HG03571 (cell line): ENCODE measurements at regions not wholly inside any gene's neighbourhood (a gene's known extent, or its start where the extent isn't known, plus 50 kb on each side); places are given as distances from the start of the nearest gene placed in this dataset.

Experiments used
- ATAC-seq: cut with Tn5 transposase; IDR thresholded peaks from one replicate; pipeline ENCODE4 v1.9.1; 2021; ENCODE audit not compliant: unreplicated experiment

DNA sequence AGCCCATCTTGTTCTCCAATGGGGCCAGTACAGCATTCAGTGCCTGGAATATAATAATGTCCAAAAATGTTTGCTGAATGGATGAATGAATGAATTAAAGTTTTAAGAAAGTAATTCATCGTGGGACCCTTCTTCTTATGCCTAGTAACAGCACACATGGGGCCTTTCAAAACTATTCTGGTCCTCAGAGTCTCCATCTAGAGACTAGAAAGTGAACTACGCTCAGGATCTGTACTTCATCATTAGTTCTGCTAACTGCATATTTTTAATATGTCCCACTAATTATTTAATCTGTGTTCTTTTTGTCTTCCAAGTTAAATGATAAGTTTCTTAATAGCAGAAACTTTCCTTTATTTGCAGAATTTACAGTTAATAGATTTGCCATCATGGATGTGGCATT is 172.5 kb downstream of the SMAD2 start:
- ATAC-seq = no peak

DNA sequence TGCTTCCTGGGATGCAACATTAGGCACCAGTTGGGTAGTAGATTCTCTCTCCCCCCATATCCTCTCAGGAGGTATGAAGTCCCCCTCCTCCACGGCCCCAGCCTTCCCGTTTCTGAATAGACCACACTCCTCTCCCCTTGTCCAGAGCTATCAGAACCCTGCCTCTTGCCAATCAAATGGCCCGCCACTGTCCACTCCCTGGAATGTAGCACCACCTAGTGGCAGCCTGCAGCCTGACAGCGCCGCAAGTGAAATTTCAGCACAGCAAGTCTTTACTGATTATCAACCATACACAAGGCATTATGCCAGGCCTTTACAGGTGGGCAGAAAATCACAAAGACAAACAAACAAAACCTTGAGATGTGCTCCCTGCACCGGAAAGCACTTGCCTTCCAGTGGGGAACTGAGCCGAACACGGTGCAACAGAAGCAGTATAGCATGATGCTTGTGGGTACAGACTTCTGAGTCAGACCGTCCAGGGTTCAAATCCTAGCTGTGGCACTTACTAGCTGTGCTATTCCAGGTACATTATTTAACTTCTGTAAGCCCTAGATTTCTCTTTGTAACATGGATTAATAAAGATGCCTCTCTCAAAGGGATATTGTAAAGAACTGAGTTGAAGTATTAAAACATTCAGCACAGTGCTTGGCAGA is 174.0 kb downstream of the SMAD2 start:
- ATAC-seq = no peak

DNA sequence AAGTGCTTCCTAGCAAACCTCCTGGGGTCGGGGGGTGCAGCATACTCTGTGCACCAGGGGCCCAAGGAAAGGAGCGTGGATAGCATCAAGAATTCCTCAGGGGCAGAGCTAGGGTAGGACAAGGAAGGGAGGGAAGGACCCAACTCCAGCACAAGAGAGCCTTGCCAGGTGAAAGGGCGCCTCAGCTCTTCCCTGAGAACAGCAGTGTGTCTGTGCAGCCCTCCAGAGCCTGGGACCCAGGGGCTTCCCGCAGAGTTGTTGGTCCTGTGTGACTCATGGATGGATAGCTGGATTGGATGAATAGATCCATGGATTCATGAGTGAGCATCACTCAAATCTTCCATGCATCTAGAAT is 175.4 kb downstream of the SMAD2 start:
- ATAC-seq = no peak

DNA sequence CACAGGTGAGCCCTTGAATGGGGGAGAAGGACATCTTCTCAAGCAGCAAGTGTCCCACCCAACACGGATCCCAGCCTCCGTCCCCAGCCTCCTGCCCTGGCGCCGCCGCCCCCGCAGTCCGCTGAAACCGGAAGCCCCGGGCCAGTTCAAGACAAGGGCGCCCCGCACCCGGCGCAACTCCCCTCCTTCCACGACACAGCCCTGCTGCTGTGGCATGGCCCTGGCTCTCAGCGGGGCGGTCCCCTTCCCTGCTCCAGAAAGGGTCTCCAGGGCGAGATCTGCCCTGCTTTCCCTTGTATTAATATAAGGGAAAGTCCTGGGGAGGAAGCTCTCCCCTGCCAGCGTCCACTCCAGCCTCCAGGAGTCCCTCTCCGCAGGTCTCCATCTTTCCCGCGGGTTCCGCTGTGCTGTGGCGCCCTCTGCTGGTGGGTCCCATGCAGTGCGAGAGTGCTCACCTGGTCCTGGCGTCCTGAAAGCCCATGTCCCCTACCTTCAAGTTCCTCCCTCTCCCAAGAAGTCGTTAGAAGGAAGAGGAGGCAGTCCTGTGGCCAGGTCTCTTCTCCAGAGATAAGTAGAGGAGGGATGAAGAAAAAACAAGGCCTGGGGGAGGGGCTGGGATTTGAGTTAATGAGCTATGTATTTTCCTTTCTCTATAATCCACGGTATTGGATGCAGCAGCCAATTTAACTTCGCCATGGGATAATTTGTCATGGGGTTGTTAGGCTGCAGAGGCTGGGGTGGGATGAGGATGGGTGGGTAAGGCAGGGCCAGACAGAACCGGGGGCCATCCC is 176.0 kb downstream of the SMAD2 start:
- ATAC-seq = no peak

DNA sequence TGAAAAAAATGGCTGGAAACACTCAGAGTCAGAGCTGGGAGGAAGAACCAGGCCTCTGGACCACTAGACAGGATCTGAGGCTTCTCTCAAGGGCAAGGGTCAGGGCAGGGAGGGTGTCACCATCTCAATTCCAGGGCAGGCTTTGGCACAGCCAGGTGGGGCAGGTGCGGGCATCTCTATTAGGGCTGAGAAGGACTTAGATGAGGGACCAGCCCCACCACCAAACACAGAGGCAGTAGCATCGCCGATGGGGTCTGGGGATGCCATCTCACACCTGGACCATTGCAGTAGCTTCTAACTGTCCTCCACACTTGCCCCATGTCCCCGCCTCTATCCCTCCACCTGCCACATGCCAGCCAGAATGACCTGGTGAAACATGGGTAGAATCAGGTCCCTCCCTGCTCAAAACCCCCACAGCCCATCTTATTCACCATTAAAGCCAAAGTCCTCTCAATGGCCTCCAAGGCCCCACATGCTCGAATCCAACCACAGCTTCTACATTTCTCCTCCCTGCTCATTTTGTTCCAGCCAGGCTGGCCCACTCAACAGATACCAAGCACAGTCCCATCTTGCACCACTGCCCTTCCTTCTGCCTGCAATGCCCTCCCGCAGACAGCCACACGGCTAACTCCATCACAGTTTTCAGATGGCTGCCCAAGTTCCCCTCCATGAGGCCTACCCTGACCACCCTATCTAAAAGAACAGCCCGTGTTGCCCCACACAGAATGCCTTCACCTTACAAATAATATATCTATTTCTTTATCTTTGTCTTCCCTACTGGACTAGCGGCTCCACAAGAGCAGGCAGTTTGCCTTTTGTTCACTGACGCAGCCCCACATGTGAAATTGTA is 177.4 kb downstream of the SMAD2 start:
- ATAC-seq = no peak

DNA sequence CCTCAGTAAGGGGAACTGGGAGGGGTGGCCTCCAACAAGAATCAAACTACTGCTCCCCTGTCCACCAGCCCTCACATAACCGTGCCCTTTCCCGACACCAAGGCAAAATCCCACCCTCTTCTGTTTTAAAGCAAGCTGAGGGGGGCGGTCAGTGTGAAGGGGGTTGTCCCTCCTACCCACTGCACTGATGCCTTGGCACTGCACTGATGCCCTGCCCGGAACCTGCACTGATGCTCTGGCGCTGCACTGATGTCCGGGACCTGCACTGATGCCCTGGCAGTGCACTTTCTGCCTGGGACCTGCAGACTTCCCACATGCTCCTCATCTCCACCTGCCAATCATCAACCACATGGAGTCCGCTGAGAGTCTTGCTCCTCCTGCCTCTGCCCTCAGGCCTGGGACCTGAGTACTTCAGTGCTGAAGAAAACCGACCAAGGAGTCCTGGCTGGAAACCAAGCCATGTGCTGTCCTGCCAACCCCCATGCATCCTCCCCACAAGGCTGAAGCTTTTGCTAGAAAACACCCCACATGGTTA is 179.5 kb downstream of the SMAD2 start:
- no peak for ATAC-seq

DNA sequence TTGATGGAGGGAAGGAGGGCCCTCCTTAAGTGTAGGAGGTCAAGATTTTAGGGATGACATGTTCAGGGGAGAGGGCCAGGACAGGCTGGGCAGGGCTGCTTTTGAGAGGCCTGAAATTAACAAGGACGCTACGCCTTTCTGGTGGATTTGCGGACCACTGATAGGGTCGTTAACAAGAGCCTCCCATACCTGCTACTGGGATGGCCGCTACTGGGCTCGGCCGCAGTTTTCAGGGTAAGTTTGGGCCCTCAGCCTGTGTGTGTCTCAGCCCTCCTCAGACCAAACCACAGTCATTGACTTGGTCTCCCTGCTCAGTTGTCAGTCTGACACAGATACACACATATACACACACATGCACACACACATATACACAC is 180.9 kb downstream of the SMAD2 start:
- ATAC-seq = no peak

DNA sequence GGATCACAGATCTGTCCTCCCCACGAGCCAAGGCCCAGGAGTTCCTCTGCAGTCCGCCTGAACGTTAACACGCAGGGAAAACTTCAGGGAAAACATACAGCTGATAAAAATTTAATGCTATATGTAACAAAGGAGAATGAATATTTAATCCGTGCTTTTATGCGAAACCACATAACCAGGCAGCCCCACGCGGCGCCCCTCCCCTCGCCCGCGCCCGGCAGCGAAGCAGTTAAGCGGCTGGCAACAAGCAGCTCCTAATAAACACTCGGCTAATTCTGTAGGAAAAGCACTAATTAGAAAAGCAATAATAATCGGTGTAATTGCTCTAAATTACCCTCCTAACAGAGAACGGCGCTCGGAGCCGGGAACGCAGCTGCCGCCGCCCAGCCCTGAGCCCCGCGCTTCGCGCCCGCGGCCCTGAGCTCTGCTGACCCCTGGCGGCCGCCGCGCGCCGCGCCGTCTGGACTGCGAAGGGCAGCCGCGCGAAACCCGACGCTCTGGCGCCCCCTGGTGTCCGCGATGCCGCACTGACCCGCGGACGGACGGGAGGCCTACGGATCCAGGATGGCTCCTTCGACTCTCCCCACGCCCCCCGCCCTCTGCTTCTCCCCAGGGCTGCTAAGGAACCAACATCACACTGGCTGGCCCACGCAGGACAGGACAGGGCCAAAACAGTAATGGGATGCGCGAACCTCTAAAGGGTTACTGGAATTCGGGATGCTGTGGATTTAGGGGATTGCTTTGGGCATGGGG is 181.4 kb downstream of the SMAD2 start:
- peak; percentile 86 for ATAC-seq

DNA sequence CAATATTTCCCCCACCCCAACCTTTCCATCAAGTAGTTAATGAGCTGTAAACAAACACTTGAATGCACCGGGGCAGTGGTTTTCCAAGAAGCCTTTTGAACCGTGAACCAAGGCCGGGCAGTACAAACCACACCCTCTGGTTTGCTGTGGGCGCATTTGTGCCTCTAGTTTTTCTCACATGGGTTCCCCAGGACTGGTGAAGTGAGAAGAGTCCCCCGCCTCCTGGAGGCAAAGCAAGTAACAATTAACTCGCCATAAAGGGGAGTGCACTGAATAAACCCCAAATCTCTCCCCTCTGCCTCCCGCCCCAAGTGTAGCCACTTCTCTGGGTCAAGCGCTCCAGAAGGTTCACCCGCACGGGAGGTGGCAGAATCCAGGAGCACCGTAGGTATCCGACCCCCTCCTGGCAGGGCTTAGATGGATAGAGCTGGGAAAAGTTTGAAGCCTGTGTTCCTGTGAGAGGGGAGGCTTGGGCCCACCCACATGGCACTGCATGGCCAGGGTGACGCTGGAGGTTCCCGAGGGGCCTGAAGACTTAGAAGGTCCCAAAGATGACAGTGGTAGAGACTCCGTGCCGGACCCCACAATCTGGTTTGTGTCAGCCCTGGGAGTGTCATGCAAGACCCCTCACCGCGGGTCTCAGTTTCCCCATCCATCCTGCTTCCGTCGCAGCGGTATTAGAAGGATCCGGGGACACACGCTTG is 182.2 kb downstream of the SMAD2 start:
- no peak for ATAC-seq

DNA sequence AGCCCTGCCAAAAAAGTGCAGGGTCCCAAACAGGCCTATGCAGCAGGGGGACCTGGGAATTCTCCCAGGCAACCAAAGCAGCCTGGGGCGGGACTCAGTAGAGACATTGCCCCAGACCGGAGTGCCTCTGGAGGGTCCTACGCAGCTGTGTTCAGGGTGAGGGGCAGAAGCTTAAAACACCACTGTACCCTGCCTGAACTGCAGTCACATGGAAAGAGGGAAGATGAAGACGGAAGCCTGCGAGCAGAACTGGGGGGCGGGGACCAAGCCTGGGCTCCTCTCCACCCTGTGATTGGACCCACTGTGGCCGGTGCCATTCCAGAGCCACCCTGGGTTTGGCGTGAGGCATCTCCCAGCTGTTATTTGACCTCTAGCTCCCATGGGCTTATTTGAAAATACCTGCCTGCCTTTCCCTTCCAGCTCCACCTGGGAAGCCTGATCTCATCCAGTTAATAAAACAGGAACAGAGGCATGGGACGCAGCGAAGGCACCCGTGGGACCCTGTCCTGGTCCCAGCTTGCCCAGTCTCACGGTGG is 183.1 kb downstream of the SMAD2 start:
- no peak for ATAC-seq

DNA sequence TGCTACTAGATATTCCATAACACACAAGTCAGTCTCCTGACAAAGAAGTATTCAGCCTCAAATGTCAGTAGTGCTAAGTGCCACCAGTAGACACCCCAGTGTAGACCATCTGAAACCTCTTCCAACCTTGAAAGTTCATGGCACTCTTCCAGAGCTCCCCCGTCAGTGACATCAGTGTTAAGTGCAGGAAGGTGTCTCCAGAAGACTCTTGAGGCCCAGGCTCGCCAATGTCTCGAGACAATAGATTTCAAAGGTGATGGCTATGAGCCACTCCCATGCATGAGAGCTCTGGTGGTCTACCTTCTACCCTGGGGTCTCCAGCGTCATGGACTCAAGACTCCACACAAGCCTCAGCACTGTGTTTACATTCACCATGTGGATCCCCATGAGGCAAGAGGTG is 183.8 kb downstream of the SMAD2 start:
- no peak for ATAC-seq

DNA sequence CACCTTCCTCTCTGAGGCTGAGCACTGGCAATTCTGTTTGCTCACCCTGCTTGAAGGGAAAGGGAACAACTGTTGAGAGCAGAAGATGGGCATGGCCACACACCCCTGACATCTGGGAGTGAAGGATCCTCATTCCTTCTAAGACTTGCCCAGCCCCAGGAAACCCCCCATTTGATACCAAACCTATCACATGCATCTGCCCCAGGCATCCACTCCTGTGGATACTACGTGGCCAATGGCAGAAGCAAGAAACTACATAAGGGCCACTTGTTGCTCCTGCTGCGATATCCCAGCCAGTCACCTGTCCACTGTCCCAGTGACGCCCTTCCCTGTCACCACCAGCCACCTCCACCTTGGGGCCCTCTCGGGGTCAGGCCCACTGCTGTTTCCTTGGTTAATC is 185.2 kb downstream of the SMAD2 start:
- ATAC-seq = no peak

DNA sequence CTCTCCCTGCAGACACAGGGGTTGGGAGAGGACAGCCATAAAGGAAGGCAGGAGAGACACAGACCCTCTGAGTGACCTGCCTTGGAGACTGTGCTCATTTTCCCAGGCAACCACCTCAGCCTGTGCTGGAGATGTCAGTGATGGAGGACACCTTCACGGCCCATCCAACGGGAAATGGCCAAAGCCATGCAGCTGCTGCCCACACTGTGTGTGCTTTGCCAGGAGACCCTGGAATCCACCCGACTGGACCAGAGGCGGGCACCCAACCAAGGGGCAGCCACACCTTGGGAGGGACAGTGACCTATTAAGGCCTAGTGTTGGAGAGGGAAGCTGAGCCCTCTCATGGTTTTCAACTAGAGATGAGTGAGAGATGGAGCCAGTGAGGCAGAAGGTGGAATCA is 192.5 kb downstream of the SMAD2 start:
- no peak for ATAC-seq

DNA sequence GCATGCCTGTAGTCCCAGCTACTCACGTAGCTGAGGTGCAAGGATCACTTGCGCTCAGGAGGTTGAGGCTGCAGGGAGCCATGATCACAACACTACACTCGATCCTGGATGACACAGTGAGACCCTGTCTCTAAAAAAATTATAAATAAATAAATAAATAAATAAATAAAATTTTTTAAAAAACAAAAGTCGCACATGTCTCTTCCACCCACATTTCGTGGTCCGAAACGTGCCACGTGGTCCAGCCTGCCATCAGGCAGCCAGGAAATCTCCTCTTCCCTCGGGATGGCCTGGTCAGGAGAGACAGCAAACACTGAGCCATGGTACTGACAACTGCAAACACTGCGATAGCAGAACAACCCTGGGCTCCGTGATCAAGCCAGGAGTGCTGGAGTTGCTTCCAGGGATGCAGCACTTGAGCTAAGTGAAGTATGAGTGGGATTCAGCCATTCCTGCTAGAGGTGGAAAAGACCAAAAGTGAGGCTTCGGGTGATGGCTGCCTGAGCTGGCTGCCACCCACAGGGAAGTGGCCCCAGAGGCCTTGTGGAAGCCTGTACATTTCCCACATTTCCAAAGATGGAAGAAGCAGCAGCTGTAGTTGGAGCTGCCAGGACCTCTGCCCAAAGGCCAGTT is 193.1 kb downstream of the SMAD2 start:
- ATAC-seq = no peak

DNA sequence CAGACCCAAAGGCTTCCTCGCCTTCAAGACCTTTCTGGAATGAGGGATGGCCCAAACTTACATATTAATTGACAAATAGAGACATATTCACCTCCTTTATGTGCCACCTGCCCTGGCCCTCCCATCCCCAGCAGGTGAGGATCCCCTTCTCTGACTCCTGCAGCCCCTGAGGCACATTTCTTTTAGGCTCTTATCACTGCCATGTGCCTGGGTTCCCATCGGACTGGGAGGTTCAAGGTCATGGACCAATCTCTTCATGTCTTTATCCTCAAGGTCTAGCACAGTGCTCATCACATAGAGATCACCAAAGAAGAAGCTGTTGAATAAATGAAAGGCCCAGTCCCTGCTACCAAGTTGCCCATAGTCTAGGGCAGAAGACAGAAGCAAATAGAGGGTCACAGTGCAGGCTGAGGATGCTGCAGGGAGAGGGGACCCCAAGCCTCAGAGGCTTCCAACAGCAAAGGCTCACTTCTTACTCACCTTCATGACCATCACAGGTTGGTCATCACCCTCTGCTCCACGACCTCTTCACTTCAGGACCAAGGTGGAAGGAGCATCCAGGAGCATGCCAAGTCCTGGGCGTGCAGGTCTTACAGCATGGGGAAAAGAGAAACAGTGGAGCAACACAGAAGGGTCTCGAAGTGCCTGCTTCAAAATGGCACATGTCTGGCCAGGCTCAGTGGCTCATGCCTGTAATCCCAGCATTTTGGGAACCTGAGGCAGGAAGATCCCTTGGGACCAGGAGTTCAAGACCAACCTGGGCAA is 193.9 kb downstream of the SMAD2 start:
- no peak for ATAC-seq

DNA sequence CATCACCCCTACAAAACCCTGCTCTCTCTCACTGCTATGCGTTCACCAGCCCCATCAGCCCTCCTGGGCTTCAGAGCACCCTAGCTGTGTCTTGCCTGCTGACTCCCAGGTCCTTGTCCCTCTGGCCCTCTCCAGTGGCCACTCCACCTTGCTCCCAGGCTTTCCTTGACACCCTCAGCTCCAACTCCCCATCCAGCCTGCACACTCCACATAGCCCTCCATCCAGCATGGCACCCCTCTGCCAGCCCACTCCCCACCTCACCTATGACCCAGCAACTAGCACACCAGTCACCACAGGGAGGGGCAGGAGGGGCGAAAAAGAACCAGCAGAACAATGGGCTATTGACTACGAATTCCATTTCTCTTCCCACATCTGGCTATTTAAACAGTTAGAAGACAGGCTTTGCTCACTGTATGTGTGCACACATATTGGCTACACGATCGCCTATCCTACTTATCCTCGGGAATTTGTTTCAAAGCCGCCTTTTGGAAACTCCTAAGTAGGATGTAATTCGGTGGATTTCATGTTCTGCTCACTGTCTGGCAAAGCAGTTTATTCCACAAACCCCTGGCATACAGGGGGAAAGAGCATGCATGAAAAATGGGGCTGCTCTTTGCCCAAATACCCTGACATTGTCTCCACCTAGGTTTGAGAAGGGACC is 195.3 kb downstream of the SMAD2 start:
- ATAC-seq = no peak

DNA sequence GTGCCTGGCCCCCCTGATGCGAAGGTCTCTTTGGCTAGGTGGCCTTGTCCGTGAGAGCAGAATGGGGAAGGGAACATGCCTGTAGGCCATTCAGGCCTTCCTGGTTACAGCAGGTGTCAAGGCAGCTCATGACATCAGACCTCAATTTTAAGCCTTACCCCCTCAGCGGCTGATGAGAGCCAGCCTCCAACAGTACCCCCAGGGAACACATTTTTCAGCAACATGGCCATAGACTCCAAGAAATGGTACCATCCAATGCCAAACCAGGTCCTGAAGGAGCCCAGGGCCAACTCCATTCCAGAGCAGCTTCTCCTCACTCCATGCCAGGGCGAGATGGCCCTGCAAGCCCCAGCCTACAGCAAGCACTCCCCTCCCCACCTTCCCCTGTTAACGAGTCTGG is 199.2 kb downstream of the SMAD2 start:
- no peak for ATAC-seq

DNA sequence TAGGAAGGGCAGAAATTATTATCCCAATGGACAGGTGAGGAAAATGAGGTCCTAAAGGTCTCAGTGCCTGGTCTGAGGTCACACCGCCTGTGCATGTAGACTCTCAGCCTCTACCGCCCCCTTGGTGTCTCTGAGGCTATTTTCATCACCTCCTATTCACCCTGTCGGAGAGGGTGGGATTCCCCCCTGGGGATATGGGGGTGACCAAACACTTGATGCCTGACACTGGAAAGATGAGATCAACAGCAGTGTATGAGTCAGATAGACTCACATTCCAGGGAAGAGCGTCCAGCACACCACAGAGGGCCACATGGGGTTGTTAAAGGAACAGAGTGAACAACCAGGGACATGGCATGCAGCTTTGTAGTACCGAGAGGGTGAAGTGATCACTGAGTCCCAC is 199.7 kb downstream of the SMAD2 start:
- no peak for ATAC-seq
